HG03520 (cell line): ENCODE measurements at regions not wholly inside any gene's neighbourhood (a gene's known extent, or its start where the extent isn't known, plus 50 kb on each side); places are given as distances from the start of the nearest gene placed in this dataset.

Experiments
- ATAC-seq: cut with Tn5 transposase; IDR thresholded peaks from one replicate; pipeline ENCODE4 v1.9.1; 2021; ENCODE audit warnings: mild to moderate bottlenecking, moderate library complexity; ENCODE audit not compliant: unreplicated experiment

GRCh38 chr6:165090242-165090641 lies 219.2 kb downstream of the C6orf118 start:
- ATAC-seq = no peak

- ATAC-seq = no peak
These were observed 222.6 kb downstream of the C6orf118 start for GRCh38 chr6:165086814-165087213.

GRCh38 chr6:165082636-165083035 lies 226.8 kb downstream of the C6orf118 start:
- no peak for ATAC-seq

GRCh38 chr6:165081944-165082532 lies 227.4 kb downstream of the C6orf118 start:
- no peak for ATAC-seq

- ATAC-seq = no peak
These were observed 231.5 kb downstream of the C6orf118 start for GRCh38 chr6:165077876-165078275.

GRCh38 chr6:165071906-165072305 lies 237.5 kb downstream of the C6orf118 start:
- ATAC-seq = no peak

GRCh38 chr6:165060720-165061119 lies 248.7 kb downstream of the C6orf118 start:
- no peak for ATAC-seq

GRCh38 chr6:165059032-165059431 lies 250.4 kb downstream of the C6orf118 start:
- no peak for ATAC-seq

GRCh38 chr6:165056292-165056691 lies 253.1 kb downstream of the C6orf118 start:
- ATAC-seq = no peak

GRCh38 chr6:165055231-165055630 lies 254.2 kb downstream of the C6orf118 start:
- ATAC-seq = no peak

GRCh38 chr6:165052561-165053480 lies 256.6 kb downstream of the C6orf118 start:
- ATAC-seq = no peak

- ATAC-seq = no peak
These were observed 260.0 kb downstream of the C6orf118 start for GRCh38 chr6:165049362-165049761.

- no peak for ATAC-seq
These were observed 261.5 kb downstream of the C6orf118 start for GRCh38 chr6:165047952-165048351.

- ATAC-seq = no peak
These were observed 263.8 kb downstream of the C6orf118 start for GRCh38 chr6:165045631-165046030.

- ATAC-seq = no peak
These were observed 266.5 kb downstream of the C6orf118 start for GRCh38 chr6:165042912-165043311.

GRCh38 chr6:165040440-165040839 lies 269.0 kb downstream of the C6orf118 start:
- no peak for ATAC-seq

GRCh38 chr6:165034271-165034741 lies 275.1 kb downstream of the C6orf118 start:
- no peak for ATAC-seq

GRCh38 chr6:165031502-165031901 lies 277.9 kb downstream of the C6orf118 start:
- no peak for ATAC-seq

GRCh38 chr6:165025040-165025439 lies 284.4 kb downstream of the C6orf118 start:
- no peak for ATAC-seq

- no peak for ATAC-seq
These were observed 289.7 kb downstream of the C6orf118 start for GRCh38 chr6:165019681-165020080.

- ATAC-seq = no peak
These were observed 293.7 kb downstream of the C6orf118 start for GRCh38 chr6:165015676-165016075.

- ATAC-seq = no peak
These were observed 295.7 kb downstream of the C6orf118 start for GRCh38 chr6:165013701-165014100.
